Cardiac muscle cell (in vitro differentiated cells and primary cell): ENCODE measurements at regions not wholly inside any gene's neighbourhood (a gene's known extent, or its start where the extent isn't known, plus 50 kb on each side); places are given as distances from the start of the nearest gene placed in this dataset.

Experiments
- DNase-seq, 2 donors: peaks; one replicate each; pipeline versions ENCODE4 v3.0.0 to v3.0.0-alpha.2; 2010 to 2017; ENCODE audit warnings: low read depth in 1 of 2, low spot score in 1 of 2
- H3K27ac ChIP-seq: fragments of 200-600 bp; sonication (generic); 2 replicates; pipeline ENCODE4 v1.5.1; 2016
- H3K27me3 ChIP-seq: fragments of 200-600 bp; sonication (generic); 2 replicates; pipeline ENCODE4 v1.6.0; 2016; ENCODE audit warnings: control low read depth
- H3K36me3 ChIP-seq: fragments of 200-600 bp; sonication (generic); 2 replicates; pipeline ENCODE4 v1.5.1; 2016; ENCODE audit warnings: control low read depth
- H3K4me1 ChIP-seq: fragments of 200-600 bp; sonication (generic); 2 replicates; pipeline ENCODE4 v1.8.1; 2017; ENCODE audit warnings: low read depth, mild to moderate bottlenecking, mixed run types
- H3K4me3 ChIP-seq: fragments of 200-600 bp; sonication (generic); 2 replicates; pipeline ENCODE4 v1.5.1; 2016; ENCODE audit warnings: mild to moderate bottlenecking
- H3K9me3 ChIP-seq: fragments of 200-600 bp; sonication (generic); 2 replicates; pipeline ENCODE4 v1.5.1; 2017; ENCODE audit warnings: low read depth, mild to moderate bottlenecking, control low read depth
- CTCF ChIP-seq: IDR thresholded peaks from 2 replicates; pipeline ENCODE4 v1.5.1; 2012; ENCODE audit warnings: low read depth, mild to moderate bottlenecking, low read length

- TF ChIP-seq CTCF = no peak
- H3K36me3 ChIP-seq = no peaks in the 10 kb centered on the region
- no peaks in the 10 kb centered on the region for H3K9me3 ChIP-seq
- H3K27ac ChIP-seq = no peak overlapping the region
- H3K27me3 ChIP-seq = no peaks in the 10 kb centered on the region
- no peaks in the 10 kb centered on the region for H3K4me1 ChIP-seq
- no peak overlapping the region for H3K4me3 ChIP-seq
- peak in 1 of 2 donors; percentile 8 for DNase-seq
Measured at GRCh38 chr10:95122736-95123135, 53.4 kb upstream of the CYP2C8 start.

- Histone ChIP-seq H3K36me3 (no peaks in the 10 kb centered on the region), H3K4me3 (no peak overlapping the region), H3K27me3 (no peaks in the 10 kb centered on the region), H3K9me3 (no peaks in the 10 kb centered on the region), H3K4me1 (no peaks in the 10 kb centered on the region), H3K27ac (no peak overlapping the region)
- DNase-seq = peak in 1 of 2 donors; percentile 80
- TF ChIP-seq CTCF = no peak
Measured at GRCh38 chr10:95121904-95122303, 52.6 kb upstream of the CYP2C8 start.
